ENCODE measurements at regions not wholly inside any gene's neighbourhood (a gene's known extent, or its start where the extent isn't known, plus 50 kb on each side); places are given as distances from the start of the nearest gene placed in this dataset.

DNA sequence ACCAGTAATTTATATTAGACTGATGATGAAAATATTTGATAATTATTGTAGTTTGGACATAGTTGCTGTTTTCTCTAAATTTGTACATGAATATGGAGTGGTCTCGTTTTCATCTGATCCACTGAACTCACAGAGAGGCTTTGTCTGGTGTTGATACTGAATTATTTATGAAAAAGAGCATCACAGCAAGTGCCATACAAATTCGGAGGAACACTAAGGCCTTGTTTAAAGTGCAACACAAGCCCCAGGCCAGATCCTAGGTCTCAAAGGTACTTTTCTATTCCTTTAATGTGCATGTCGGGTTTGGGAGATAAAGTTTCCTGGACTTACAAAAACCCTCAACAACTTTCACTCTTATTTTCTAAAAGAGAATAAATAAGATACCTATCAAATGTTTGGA is 796.8 kb upstream of the EPHA6 start (continued):
- TF ChIP-seq KDM4A (IDR thresholded peaks at IDR 0.05; ENCODE audit: low read depth, low read length, severe bottlenecking) (no peak), KDM5A (IDR thresholded peaks at IDR 0.05; ENCODE audit: low read length) (no peak), ASH2L (IDR thresholded peaks at IDR 0.05; ENCODE audit: low read length) (no peak), HDAC2 (IDR thresholded peaks at IDR 0.05; ENCODE audit: borderline replicate concordance in 1 of 2, low read depth in 2 of 2, low read length in 2 of 2) (no peak), USF2 (IDR thresholded peaks at IDR 0.05; ENCODE audit: low read length) (no peak), SIN3A (conservative IDR thresholded peaks at IDR 0.05 in 1 of 2, IDR thresholded peaks at IDR 0.05 in 1 of 2; ENCODE audit: low read depth in 1 of 2, low read length in 2 of 2) (no peak)

All from H1 (cell line).